Ovary (tissue), 3 donors: ENCODE measurements at regions not wholly inside any gene's neighbourhood (a gene's known extent, or its start where the extent isn't known, plus 50 kb on each side); places are given as distances from the start of the nearest gene placed in this dataset.

Experiments used
- POLR2A ChIP-seq: fragments of 450-650 bp; IDR thresholded peaks from one replicate; pipeline ENCODE4 v1.6.1; 2017; ENCODE audit warnings: antibody characterized with exemption, mild to moderate bottlenecking, moderate library complexity
- TF ChIP-seq, protein P1 (sequence below), 3 donors: fragments of 450-650 bp in 2 of 3; fragments of 200-600 bp in 1 of 3; IDR thresholded peaks; one replicate each; pipeline versions ENCODE4 v1.5.1 to v1.8.0; 2016 to 2022; ENCODE audit warnings: antibody characterized with exemption in 3 of 3, mild to moderate bottlenecking in 1 of 3
- donor health status: DM: no; HTN: no; CAD: no.

GRCh38 chr2:234577191-234577590 is 80.3 kb upstream of the ARL4C start:
- TF ChIP-seq, protein P1, sequence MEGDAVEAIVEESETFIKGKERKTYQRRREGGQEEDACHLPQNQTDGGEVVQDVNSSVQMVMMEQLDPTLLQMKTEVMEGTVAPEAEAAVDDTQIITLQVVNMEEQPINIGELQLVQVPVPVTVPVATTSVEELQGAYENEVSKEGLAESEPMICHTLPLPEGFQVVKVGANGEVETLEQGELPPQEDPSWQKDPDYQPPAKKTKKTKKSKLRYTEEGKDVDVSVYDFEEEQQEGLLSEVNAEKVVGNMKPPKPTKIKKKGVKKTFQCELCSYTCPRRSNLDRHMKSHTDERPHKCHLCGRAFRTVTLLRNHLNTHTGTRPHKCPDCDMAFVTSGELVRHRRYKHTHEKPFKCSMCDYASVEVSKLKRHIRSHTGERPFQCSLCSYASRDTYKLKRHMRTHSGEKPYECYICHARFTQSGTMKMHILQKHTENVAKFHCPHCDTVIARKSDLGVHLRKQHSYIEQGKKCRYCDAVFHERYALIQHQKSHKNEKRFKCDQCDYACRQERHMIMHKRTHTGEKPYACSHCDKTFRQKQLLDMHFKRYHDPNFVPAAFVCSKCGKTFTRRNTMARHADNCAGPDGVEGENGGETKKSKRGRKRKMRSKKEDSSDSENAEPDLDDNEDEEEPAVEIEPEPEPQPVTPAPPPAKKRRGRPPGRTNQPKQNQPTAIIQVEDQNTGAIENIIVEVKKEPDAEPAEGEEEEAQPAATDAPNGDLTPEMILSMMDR (IDR thresholded peaks at IDR 0.05), result no peak
- TF ChIP-seq POLR2A, result no peak
